Raji (cell line): ENCODE measurements at regions not wholly inside any gene's neighbourhood (a gene's known extent, or its start where the extent isn't known, plus 50 kb on each side); places are given as distances from the start of the nearest gene placed in this dataset.

Source experiments
- POLR2A ChIP-seq: IDR thresholded peaks from 2 replicates; pipeline ENCODE4 v1.6.1; 2011; ENCODE audit warnings: low read depth, low read length, control low read depth; ENCODE audit not compliant: insufficient read depth

DNA sequence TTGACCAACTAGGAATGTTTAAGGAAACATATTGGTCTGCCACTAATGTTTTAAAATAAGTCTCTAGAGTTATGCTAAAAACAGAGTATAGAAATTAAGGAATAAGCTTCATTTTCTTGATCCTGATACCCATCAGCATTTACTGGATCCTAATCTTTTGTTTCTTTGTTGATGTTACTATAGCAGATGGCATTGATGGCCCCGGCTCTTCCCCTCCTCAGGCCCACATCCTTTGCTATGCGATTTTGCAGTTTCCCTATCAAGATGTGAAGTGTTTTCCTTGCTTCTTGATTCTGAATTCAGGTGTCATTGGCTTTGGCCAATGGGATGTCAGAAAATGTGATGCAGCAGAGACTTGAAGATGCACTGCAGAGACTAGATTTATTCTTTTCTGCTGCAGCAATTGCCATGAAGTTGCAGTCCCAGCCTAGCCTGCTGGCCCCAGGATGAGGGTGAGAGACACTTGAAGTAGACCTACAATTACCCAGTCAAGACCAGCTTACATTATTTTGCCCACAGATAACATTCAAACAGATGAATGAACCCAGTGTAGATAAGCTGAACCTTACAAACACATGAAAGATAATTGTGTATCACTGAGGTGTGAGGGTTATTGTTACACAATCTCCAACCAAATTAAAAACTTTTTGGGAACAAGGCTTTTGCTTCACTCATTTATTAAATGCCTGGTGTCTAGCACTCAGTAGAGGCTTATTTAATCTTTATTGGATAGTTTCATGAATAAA is 115.2 kb upstream of the ITGA4 start:
- TF ChIP-seq POLR2A: no peak

GRCh38 chr2:181348107-181348837 is 108.9 kb upstream of the ITGA4 start:
- TF ChIP-seq POLR2A: no peak

DNA sequence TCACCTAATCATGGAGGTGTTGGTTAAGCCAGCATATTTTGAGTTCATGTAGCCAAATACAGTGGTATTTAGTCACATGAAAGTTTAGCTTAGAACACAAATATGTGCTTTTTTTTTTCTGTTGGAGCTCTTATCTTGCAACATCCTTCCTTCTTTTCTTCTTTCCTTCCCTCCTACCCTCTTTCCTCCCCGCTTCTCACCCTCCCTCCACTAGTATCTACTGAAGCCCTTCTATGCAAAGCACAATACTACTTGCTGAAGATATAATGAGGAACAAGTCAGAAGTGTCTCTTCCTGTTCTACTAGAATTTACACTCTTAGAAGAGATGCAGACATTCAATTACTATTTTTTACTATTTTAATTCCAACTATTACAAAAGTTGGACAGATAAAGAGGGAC is 105.0 kb upstream of the ITGA4 start:
- TF ChIP-seq POLR2A: no peak

DNA sequence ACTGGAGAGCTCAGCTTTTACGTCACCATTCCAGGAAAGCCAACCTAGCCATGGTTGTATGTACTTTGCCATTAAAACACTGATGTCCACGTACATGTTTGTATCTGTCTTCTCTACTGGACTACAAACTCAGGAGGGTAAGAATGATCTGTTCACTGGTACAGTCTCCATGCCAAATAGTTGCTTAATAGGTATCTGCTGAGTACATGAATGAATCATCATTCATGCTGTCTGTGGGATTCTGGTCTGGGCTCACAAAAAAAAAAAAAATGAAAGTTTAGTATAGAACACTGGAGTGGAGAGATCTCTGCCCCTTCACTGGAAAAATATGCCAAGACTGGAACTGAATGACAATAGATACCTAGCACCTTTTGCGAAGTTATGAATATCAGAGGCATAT is 102.6 kb upstream of the ITGA4 start:
- no peak for TF ChIP-seq POLR2A

DNA sequence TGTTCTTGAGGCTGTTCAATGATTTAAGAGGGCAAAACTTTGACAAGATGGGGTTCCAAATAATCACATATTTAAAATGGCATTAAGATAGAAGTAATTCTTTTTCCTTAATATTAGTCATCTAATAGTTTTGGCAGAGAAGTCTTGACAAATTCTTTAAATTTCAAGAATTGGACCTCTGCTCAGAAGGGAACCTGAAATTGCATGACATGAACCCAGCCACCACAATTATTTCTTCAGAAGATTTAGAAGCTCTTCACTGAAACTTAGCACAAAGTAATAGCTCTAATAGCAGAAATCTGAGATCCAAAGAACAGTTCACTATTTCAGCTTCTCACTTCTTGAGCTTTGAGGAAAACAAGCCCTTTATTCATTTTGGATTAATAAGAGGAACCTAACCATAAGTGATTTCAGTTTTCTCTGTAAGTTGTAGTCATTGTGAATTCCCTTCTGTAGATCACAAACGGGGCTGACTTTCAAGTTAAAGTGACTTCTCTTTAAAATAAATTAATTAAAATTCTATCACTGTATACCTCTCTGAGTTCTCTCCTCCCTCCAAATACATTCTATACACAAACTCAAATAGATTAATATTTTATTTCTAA is 100.6 kb upstream of the ITGA4 start:
- no peak for TF ChIP-seq POLR2A

DNA sequence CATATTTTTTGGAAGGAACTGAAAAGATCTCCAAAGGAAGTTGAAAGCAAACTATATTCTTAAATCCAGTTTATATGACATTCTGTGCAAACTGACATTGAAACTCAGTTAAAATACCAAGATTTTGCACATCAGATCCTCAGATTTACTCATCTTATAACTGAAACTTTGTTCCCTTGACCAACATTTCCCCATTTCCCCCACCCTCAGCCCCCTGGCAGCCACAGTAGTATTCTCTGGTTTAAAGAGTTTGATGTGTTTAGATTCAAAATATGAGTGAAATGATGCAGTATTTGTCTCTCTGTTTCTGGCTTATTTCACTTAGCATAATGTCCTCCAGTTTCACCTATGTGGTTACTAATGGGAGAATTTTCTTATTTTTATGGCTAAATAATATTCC is 99.2 kb upstream of the ITGA4 start:
- no peak for TF ChIP-seq POLR2A

DNA sequence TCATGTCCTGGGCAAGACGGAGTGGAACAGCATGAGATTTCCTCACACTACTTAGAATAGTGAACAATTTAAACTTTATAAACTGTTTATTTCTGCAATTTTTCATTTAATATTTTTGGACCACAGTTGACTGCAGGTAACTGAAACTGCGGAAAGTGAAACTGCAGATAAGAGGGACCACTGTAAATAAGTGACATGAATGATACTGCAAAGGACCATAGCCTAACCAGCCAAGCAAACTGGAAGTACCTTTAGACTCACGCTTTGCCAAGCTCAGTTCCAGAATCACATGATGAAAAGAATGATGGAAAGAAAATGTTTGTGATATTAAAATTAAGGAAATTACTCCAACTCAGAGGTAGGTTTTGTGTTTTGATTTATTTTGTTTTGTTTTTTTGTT is 94.6 kb upstream of the ITGA4 start:
- no peak for TF ChIP-seq POLR2A

GRCh38 chr2:181363164-181363563 is 94.0 kb upstream of the ITGA4 start:
- TF ChIP-seq POLR2A: no peak

DNA sequence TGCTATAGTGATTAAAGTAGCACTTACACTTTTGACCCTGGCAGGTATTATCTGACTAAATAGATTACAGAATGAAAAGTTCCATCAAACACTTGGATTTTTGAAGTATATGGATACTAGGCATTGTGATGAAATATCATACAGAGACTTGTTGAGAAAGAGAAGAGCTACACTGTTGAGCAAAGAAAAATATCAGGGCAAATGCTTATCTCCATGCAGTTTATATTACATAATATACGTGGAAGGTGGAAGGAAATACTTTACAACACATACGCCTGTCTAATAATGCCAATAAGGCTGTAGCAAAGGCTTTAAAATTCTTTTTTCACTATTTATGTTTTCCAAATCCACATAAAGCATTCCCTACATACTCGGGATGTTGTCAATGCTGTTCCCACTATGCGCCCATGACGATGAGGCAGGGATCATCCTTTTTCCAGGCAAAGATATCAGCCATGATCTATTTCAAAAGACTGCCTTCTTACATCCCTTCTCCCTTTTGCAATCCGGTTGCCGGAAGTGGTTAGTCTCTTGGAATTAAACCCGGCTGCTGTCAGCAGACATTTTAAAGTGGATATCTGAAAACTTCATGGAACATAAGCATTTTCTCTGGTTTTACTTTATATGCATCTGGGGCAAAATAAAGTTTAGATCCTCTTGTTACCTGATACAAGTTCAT is 92.6 kb upstream of the ITGA4 start:
- no peak for TF ChIP-seq POLR2A

DNA sequence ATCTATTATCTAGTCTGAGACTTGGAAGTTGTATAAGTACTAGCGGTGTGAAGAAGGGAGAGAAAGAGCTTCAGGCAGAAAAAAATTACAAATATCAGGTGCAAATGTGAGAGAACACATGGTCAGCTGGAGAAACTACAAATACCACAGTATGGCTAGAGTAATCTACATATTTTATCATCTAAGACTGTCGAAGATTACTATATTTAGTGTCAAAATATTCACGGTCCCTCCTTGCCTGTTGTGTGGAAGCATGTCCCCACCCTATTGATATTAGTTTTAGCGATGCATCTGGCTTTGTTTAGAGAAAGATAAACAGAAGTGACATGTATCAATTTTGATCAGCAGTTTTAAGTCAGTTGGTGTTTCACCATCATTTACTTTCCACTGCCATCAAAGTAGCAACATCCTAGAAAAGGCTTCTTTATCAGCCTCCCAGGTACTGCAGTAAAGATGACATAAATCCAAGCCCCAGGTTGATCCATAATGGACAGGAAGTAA is 90.5 kb upstream of the ITGA4 start:
- TF ChIP-seq POLR2A: no peak

- TF ChIP-seq POLR2A: no peak
Observed at GRCh38 chr2:181367411-181367810, 89.8 kb upstream of the ITGA4 start.

- TF ChIP-seq POLR2A: no peak
Observed at GRCh38 chr2:181367906-181368435, 89.2 kb upstream of the ITGA4 start.

DNA sequence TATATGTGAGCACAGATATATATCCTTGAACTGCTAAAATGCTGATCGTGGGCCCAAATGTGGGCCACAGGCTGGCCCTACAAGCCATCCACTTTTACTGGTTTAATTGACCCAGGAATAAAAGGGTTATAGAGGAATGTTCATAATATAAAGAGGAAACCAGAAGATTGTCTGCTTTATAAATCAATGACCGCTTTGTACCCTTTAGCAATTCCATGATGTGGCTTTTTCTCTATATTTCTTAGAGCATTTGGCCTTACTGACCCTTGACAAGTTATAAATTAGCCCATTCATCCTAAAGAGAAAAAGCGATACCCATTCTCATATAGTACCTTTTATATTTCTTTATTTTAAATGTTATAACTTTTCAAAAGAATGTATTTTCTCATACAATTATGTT is 87.1 kb upstream of the ITGA4 start:
- TF ChIP-seq POLR2A: no peak

GRCh38 chr2:181371195-181371594 is 86.0 kb upstream of the ITGA4 start:
- TF ChIP-seq POLR2A: no peak
